ENCODE measurements at regions not wholly inside any gene's neighbourhood (a gene's known extent, or its start where the extent isn't known, plus 50 kb on each side); places are given as distances from the start of the nearest gene placed in this dataset.

GRCh38 chr3:84536916-84537315 is 421.9 kb upstream of the CADM2 start:
- CTCF ChIA-PET (ENCODE audit: partially characterized antibody) = no interaction called here
- H3K4me3 Mint-ChIP-seq = no peak overlapping the region
- POLR2A ChIA-PET (ENCODE audit: partially characterized antibody) = no interaction called here

GRCh38 chr3:84538597-84538996 is 420.2 kb upstream of the CADM2 start:
- Mint-ChIP-seq H3K9me3 (peaks cover 0 to 27% (median 21%) of the 10 kb centered on the region in 8 donors), H3K4me1 (no peaks in the 10 kb centered on the region), H3K4me3 (no peak overlapping the region), H3K36me3 (no peaks in the 10 kb centered on the region), H3K27ac (no peak overlapping the region), H3K27me3 (no peaks in the 10 kb centered on the region)
- H3K27me3 ChIP-seq (ENCODE audit: insufficient read depth, low read length) = no peaks in the 10 kb centered on the region
- ChIA-PET CTCF (ENCODE audit: partially characterized antibody) (no interaction called here), POLR2A (ENCODE audit: partially characterized antibody) (no interaction called here)
- no peaks in the 10 kb centered on the region for H3K36me3 ChIP-seq (ENCODE audit: insufficient read depth, low read length)
- H3K4me1 ChIP-seq (ENCODE audit: insufficient read depth, low read length) = no peaks in the 10 kb centered on the region
- H3K4me3 ChIP-seq (ENCODE audit: low read length in 2 of 2) = no peak overlapping the region
- no peak for DNase-seq
- intact Hi-C loops (cut with micrococcal nuclease) = no loop called here
- H3K27ac ChIP-seq (ENCODE audit: low read depth, low read length) = no peak overlapping the region
- no peaks in the 10 kb centered on the region for H3K9me3 ChIP-seq (ENCODE audit: control insufficient read depth in 1 of 2, low read length in 2 of 2)

More at GRCh38 chr3:84536916-84537315, 421.9 kb upstream of the CADM2 start:
- Mint-ChIP-seq H3K9me3 (peaks cover 0 to 33% (median 23%) of the 10 kb centered on the region in 8 donors), H3K4me1 (no peaks in the 10 kb centered on the region), H3K36me3 (peaks cover 0 to 3% of the 10 kb centered on the region in 2 donors), H3K27ac (no peak overlapping the region), H3K27me3 (no peaks in the 10 kb centered on the region)
- no peak overlapping the region for H3K4me3 ChIP-seq (ENCODE audit: low read length in 2 of 2)
- no peaks in the 10 kb centered on the region for H3K36me3 ChIP-seq (ENCODE audit: insufficient read depth, low read length)
- H3K27ac ChIP-seq (ENCODE audit: low read depth, low read length) = no peak overlapping the region
- no peak for DNase-seq
- no peaks in the 10 kb centered on the region for H3K9me3 ChIP-seq (ENCODE audit: control insufficient read depth in 1 of 2, low read length in 2 of 2)
- intact Hi-C loops (cut with micrococcal nuclease) = no loop called here
- no peaks in the 10 kb centered on the region for H3K4me1 ChIP-seq (ENCODE audit: insufficient read depth, low read length)
- H3K27me3 ChIP-seq (ENCODE audit: insufficient read depth, low read length) = no peaks in the 10 kb centered on the region

DNA sequence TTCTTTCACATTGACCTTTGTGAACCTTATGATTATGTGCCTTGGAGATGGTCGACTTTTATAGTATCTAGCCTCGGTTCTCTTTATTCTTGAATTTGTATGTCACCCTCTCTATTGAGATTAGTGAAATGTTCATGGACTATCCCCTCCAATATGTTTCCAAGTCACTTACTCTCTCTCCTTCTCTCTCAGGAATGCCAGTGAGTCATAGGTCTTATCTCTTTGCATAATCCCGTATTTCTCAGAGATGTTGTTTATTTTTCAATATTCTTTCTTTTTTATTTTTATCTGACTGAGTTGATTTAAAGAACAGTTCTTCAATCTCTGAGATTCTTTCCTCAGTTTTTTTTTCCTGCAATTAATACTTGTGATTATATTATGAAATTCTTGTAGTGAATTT is 411.6 kb upstream of the CADM2 start:
- no peak overlapping the region for H3K4me3 Mint-ChIP-seq
- Histone ChIP-seq H3K27ac (ENCODE audit: low read depth, low read length) (no peak overlapping the region), H3K4me3 (ENCODE audit: low read length in 2 of 2) (no peak overlapping the region), H3K36me3 (ENCODE audit: insufficient read depth, low read length) (no peaks in the 10 kb centered on the region), H3K9me3 (ENCODE audit: control insufficient read depth in 1 of 2, low read length in 2 of 2) (no peaks in the 10 kb centered on the region), H3K4me1 (ENCODE audit: insufficient read depth, low read length) (no peaks in the 10 kb centered on the region), H3K27me3 (ENCODE audit: insufficient read depth, low read length) (no peaks in the 10 kb centered on the region)
- H3K27ac Mint-ChIP-seq = no peak overlapping the region
- intact Hi-C loops (cut with micrococcal nuclease) = no loop called here
- H3K9me3 Mint-ChIP-seq = peaks cover 2 to 20% (median 6%) of the 10 kb centered on the region in 8 donors
- H3K27me3 Mint-ChIP-seq = no peaks in the 10 kb centered on the region
- no peak for DNase-seq
- no peaks in the 10 kb centered on the region for H3K36me3 Mint-ChIP-seq
- no peaks in the 10 kb centered on the region for H3K4me1 Mint-ChIP-seq
- CTCF ChIA-PET (ENCODE audit: partially characterized antibody) = no interaction called here
- POLR2A ChIA-PET (ENCODE audit: partially characterized antibody) = no interaction called here

- Histone ChIP-seq H3K27ac (ENCODE audit: low read depth, low read length) (no peak overlapping the region), H3K9me3 (ENCODE audit: control insufficient read depth in 1 of 2, low read length in 2 of 2) (no peaks in the 10 kb centered on the region), H3K27me3 (ENCODE audit: insufficient read depth, low read length) (no peaks in the 10 kb centered on the region), H3K4me3 (ENCODE audit: low read length in 2 of 2) (no peak overlapping the region), H3K36me3 (ENCODE audit: insufficient read depth, low read length) (no peaks in the 10 kb centered on the region), H3K4me1 (ENCODE audit: insufficient read depth, low read length) (no peaks in the 10 kb centered on the region)
- Mint-ChIP-seq H3K4me1 (no peaks in the 10 kb centered on the region), H3K4me3 (peak overlapping the region in 1 of 8 donors; percentile 52), H3K27ac (no peak overlapping the region), H3K9me3 (peaks cover 2 to 20% (median 5%) of the 10 kb centered on the region in 8 donors), H3K36me3 (no peaks in the 10 kb centered on the region), H3K27me3 (no peaks in the 10 kb centered on the region)
- DNase-seq = no peak
- intact Hi-C loops (cut with micrococcal nuclease) = no loop called here
- POLR2A ChIA-PET (ENCODE audit: partially characterized antibody) = no interaction called here
- CTCF ChIA-PET (ENCODE audit: partially characterized antibody) = no interaction called here
Observed at GRCh38 chr3:84547971-84548970, 410.5 kb upstream of the CADM2 start.

DNA sequence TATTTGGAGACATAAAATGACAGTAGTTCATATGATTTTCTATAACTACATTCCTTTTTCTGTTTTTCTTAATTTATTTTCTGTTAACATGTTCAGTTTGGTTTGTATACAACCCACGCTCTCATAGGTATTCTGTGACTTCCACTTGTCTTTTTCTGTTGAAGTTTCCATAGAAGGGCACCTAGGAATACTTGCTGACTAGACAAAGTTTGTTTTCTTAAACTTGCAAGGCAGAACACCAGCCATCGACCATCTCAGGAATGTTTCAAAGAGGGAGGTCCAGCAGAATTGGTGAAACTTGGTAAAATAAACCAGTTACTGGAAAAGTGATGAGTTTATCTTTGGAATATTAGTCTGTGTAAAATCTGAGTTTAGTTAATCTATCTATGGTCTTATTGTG is 403.2 kb upstream of the CADM2 start:
- H3K36me3 Mint-ChIP-seq = no peaks in the 10 kb centered on the region
- no peak for DNase-seq
- peaks cover 0 to 21% (median 2%) of the 10 kb centered on the region in 8 donors for H3K9me3 Mint-ChIP-seq
- CTCF ChIA-PET (ENCODE audit: partially characterized antibody) = no interaction called here
- no peaks in the 10 kb centered on the region for H3K27me3 Mint-ChIP-seq
- no peaks in the 10 kb centered on the region for H3K4me1 Mint-ChIP-seq
- peak overlapping the region in 1 of 7 donors; percentile 23 for H3K27ac Mint-ChIP-seq
- Histone ChIP-seq H3K27ac (ENCODE audit: low read depth, low read length) (no peak overlapping the region), H3K4me1 (ENCODE audit: insufficient read depth, low read length) (no peaks in the 10 kb centered on the region), H3K9me3 (ENCODE audit: control insufficient read depth in 1 of 2, low read length in 2 of 2) (no peaks in the 10 kb centered on the region), H3K27me3 (ENCODE audit: insufficient read depth, low read length) (no peaks in the 10 kb centered on the region), H3K4me3 (ENCODE audit: low read length in 2 of 2) (no peak overlapping the region), H3K36me3 (ENCODE audit: insufficient read depth, low read length) (no peaks in the 10 kb centered on the region)
- POLR2A ChIA-PET (ENCODE audit: partially characterized antibody) = no interaction called here
- intact Hi-C loops (cut with micrococcal nuclease) = no loop called here
- H3K4me3 Mint-ChIP-seq = no peak overlapping the region

GRCh38 chr3:84566256-84566655 is 392.5 kb upstream of the CADM2 start:
- H3K9me3 ChIP-seq (ENCODE audit: control insufficient read depth in 1 of 2, low read length in 2 of 2) = no peaks in the 10 kb centered on the region
- no peak overlapping the region for H3K27ac ChIP-seq (ENCODE audit: low read depth, low read length)
- no peaks in the 10 kb centered on the region for H3K4me1 ChIP-seq (ENCODE audit: insufficient read depth, low read length)
- Mint-ChIP-seq H3K9me3 (peaks cover 0 to 10% (median 5%) of the 10 kb centered on the region in 8 donors), H3K27me3 (no peaks in the 10 kb centered on the region), H3K36me3 (no peaks in the 10 kb centered on the region), H3K27ac (no peak overlapping the region), H3K4me1 (no peaks in the 10 kb centered on the region), H3K4me3 (no peak overlapping the region)
- POLR2A ChIA-PET (ENCODE audit: partially characterized antibody) = no interaction called here
- H3K27me3 ChIP-seq (ENCODE audit: insufficient read depth, low read length) = no peaks in the 10 kb centered on the region
- CTCF ChIA-PET (ENCODE audit: partially characterized antibody) = no interaction called here
- no peak overlapping the region for H3K4me3 ChIP-seq (ENCODE audit: low read length in 2 of 2)
- no peak for DNase-seq
- no peaks in the 10 kb centered on the region for H3K36me3 ChIP-seq (ENCODE audit: insufficient read depth, low read length)
- intact Hi-C loops (cut with micrococcal nuclease) = no loop called here

DNA sequence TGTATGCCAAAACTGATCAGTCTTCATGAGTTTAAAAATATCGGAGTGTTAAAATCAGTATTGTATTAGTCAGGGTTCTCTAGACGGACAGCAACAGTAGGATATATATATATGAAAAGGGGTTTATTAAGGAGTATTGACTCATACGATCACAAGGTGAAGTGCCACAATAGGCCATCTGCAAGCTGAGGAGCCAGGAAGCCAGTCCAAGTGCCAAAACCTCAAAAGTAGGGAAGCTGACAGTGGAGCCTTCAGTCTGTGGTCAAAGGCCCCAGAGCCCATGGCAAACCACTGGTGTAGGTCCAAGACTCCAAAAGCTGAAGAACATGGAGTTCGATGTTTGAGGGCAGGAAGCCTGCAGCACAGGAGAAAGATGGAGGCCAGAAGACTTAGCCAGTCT is 391.0 kb upstream of the CADM2 start:
- no peaks in the 10 kb centered on the region for H3K36me3 Mint-ChIP-seq
- CTCF ChIA-PET (ENCODE audit: partially characterized antibody) = no interaction called here
- Histone ChIP-seq H3K4me1 (ENCODE audit: insufficient read depth, low read length) (no peaks in the 10 kb centered on the region), H3K9me3 (ENCODE audit: control insufficient read depth in 1 of 2, low read length in 2 of 2) (no peaks in the 10 kb centered on the region), H3K36me3 (ENCODE audit: insufficient read depth, low read length) (no peaks in the 10 kb centered on the region), H3K27me3 (ENCODE audit: insufficient read depth, low read length) (no peaks in the 10 kb centered on the region), H3K27ac (ENCODE audit: low read depth, low read length) (no peak overlapping the region), H3K4me3 (ENCODE audit: low read length in 2 of 2) (no peak overlapping the region)
- peaks cover 0 to 19% (median 4%) of the 10 kb centered on the region in 8 donors for H3K9me3 Mint-ChIP-seq
- no peaks in the 10 kb centered on the region for H3K4me1 Mint-ChIP-seq
- POLR2A ChIA-PET (ENCODE audit: partially characterized antibody) = no interaction called here
- H3K27me3 Mint-ChIP-seq = no peaks in the 10 kb centered on the region
- intact Hi-C loops (cut with micrococcal nuclease) = no loop called here
- no peak for DNase-seq
- H3K27ac Mint-ChIP-seq = no peak overlapping the region
- no peak overlapping the region for H3K4me3 Mint-ChIP-seq
